Breast epithelium (tissue), 3 donors: ENCODE measurements at regions not wholly inside any gene's neighbourhood (a gene's known extent, or its start where the extent isn't known, plus 50 kb on each side); places are given as distances from the start of the nearest gene placed in this dataset.

Experiments
- POLR2A ChIP-seq: fragments of 450-650 bp; IDR thresholded peaks from one replicate; pipeline ENCODE4 v1.6.1; 2016; ENCODE audit warnings: antibody characterized with exemption, mild to moderate bottlenecking, moderate library complexity
- POLR2AphosphoS5 ChIP-seq, 3 donors: sonication (generic); formaldehyde crosslinking; IDR thresholded peaks; one replicate each; pipeline ENCODE4 v1.6.1; 2017; ENCODE audit warnings: antibody characterized with exemption in 3 of 3
- TF ChIP-seq, protein P1 (sequence below), 3 donors: fragments of 450-650 bp; IDR thresholded peaks; one replicate each; pipeline ENCODE4 v1.5.1; 2016 to 2017; ENCODE audit warnings: antibody characterized with exemption in 3 of 3, mild to moderate bottlenecking in 3 of 3, moderate library complexity in 3 of 3

- TF ChIP-seq, protein P1, sequence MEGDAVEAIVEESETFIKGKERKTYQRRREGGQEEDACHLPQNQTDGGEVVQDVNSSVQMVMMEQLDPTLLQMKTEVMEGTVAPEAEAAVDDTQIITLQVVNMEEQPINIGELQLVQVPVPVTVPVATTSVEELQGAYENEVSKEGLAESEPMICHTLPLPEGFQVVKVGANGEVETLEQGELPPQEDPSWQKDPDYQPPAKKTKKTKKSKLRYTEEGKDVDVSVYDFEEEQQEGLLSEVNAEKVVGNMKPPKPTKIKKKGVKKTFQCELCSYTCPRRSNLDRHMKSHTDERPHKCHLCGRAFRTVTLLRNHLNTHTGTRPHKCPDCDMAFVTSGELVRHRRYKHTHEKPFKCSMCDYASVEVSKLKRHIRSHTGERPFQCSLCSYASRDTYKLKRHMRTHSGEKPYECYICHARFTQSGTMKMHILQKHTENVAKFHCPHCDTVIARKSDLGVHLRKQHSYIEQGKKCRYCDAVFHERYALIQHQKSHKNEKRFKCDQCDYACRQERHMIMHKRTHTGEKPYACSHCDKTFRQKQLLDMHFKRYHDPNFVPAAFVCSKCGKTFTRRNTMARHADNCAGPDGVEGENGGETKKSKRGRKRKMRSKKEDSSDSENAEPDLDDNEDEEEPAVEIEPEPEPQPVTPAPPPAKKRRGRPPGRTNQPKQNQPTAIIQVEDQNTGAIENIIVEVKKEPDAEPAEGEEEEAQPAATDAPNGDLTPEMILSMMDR (IDR thresholded peaks at IDR 0.05), result no peak
- TF ChIP-seq POLR2A (no peak), POLR2AphosphoS5 (IDR thresholded peaks at IDR 0.05) (no peak)
These were observed 200.7 kb upstream of the IL15 start for GRCh38 chr4:141435446-141436225.
